ENCODE measurements at regions not wholly inside any gene's neighbourhood (a gene's known extent, or its start where the extent isn't known, plus 50 kb on each side); places are given as distances from the start of the nearest gene placed in this dataset.

DNA sequence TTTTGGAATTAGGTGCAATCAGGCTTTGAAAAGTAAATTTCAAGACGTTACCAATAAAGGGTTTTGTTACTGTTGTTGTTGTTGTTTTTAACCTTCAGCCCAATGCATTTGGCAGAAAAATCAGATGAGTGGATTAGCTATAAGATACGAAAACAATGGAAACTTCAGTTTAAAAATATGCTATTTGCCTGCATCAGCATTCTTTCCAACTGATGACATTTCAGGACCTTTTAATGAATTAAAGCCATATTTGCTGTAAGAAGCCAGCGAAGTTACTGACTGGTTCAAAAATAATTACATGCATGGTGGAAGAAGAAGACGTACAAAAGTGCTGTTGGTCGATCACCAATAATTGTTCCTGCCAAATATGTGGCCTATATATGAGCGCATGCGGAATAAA is 639.3 kb upstream of the SOX11 start:
- no peak for DNase-seq (ENCODE audit: low read depth)
- TF ChIP-seq, protein P1, sequence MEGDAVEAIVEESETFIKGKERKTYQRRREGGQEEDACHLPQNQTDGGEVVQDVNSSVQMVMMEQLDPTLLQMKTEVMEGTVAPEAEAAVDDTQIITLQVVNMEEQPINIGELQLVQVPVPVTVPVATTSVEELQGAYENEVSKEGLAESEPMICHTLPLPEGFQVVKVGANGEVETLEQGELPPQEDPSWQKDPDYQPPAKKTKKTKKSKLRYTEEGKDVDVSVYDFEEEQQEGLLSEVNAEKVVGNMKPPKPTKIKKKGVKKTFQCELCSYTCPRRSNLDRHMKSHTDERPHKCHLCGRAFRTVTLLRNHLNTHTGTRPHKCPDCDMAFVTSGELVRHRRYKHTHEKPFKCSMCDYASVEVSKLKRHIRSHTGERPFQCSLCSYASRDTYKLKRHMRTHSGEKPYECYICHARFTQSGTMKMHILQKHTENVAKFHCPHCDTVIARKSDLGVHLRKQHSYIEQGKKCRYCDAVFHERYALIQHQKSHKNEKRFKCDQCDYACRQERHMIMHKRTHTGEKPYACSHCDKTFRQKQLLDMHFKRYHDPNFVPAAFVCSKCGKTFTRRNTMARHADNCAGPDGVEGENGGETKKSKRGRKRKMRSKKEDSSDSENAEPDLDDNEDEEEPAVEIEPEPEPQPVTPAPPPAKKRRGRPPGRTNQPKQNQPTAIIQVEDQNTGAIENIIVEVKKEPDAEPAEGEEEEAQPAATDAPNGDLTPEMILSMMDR (conservative IDR thresholded peaks at IDR 0.05; ENCODE audit: low read depth, low read length), result no peak
- H3K4me3 ChIP-seq (ENCODE audit: low read depth, low read length), result no peak overlapping the region

DNA sequence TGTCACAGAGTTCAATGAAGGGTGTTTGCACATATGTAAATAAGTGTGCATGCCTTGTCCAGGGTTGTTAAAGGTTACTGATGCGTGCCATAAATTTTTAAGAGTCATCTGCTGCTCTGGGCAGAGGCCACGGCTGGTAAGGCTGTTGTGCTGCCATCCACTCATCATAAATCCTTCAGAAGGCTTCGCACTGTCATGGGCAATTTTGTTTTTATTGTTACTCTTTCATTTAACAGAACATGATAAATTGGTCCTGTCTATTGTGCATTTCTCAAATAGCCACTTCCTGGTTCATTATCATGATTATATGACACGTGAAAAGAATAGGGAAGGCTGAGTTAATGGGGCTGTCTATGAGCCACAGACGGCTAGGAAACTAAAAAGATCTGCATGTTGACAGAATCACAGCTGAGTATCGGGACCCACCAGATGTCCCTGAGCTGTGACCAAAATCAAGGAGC is 634.3 kb upstream of the SOX11 start:
- DNase-seq (ENCODE audit: low read depth), result no peak
- H3K4me3 ChIP-seq (ENCODE audit: low read depth, low read length), result no peak overlapping the region

DNA sequence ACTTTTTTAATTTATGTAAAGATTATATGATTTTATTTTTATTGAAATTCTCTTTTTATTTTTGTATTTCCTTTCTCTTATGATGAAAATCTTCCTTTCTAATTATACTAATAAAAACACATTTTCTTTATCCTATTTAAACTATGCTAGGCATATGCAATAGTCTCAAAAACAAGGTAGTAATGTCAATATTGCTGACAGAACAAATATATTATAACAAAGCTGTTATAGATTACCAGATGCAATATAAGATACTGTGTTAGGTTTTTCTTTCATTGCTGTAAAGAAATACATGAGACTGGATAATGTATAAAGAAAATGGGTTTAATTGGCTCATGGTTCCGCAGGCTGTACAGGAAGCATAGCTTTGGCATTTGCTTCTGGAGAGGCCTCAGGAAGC is 631.2 kb upstream of the SOX11 start:
- DNase-seq (ENCODE audit: low read depth), result no peak
- TF ChIP-seq, protein P1 (conservative IDR thresholded peaks at IDR 0.05; ENCODE audit: low read depth, low read length), result no peak
- no peak overlapping the region for H3K4me3 ChIP-seq (ENCODE audit: low read depth, low read length)

More for the DNA sequence above, 634.3 kb upstream of the SOX11 start:
- TF ChIP-seq, protein P1 (conservative IDR thresholded peaks at IDR 0.05; ENCODE audit: low read depth, low read length), result no peak

DNA sequence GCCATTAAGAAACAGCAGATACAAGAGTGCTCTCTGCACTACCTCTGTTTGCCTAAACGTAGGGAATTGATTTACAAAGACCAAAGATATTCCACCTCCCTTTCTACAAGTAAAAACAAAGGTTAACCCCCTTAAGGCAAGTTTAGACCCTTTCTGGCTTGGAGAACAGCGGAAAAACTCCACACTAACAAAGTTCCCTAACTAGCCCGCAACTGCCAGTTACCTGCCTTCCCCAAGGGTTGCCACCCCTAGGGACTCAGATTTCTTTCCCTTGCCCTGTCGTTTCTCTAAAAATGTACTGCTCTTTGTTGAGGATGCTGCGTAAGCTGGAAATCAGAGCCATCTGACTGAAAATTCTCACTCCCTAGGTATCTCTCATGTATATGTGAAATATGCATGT is 627.5 kb upstream of the SOX11 start:
- TF ChIP-seq, protein P1 (conservative IDR thresholded peaks at IDR 0.05; ENCODE audit: low read depth, low read length), result no peak
- H3K4me3 ChIP-seq (ENCODE audit: low read depth, low read length), result no peak overlapping the region
- no peak for DNase-seq (ENCODE audit: low read depth)

DNA sequence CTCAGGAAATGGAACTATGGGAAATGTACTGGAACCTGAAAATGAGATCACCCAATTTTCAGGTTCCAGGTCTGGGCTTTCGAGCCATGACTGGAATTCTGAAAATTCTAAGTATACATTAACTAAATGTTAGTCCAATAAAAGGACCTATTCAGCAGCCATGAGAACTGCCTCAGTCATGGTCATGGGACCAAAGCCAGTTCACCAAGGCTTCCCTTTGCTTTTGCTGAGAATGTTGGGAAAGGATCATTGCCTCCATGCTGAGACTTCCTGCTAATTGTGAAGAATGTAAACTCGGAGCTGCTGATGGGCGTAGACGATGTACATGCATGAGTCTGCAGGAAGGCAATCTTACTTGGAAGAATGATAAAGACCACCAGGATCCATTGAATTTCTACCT is 624.4 kb upstream of the SOX11 start:
- DNase-seq (ENCODE audit: low read depth), result no peak
- TF ChIP-seq, protein P1 (conservative IDR thresholded peaks at IDR 0.05; ENCODE audit: low read depth, low read length), result no peak
- H3K4me3 ChIP-seq (ENCODE audit: low read depth, low read length), result no peak overlapping the region

DNA sequence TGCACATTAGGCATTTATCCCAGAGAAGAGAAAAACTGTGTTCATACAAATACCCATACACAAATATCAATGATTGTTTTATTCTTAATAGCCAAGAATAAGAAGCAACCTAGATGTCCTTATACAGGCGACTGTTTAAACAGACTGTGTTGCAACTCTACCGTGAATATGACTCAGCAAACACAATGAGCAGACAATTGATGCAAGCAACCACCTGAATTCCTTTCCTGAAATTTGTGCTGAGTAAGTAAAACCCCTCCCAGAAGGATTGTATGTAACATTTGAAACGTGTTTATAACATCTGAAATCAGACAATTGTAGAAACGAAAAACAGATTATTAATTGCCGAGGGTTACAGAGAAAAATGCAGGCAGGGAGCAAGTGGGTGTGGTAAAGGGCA is 621.9 kb upstream of the SOX11 start:
- TF ChIP-seq, protein P1 (conservative IDR thresholded peaks at IDR 0.05; ENCODE audit: low read depth, low read length), result no peak
- no peak overlapping the region for H3K4me3 ChIP-seq (ENCODE audit: low read depth, low read length)
- DNase-seq (ENCODE audit: low read depth), result peak; percentile 45

DNA sequence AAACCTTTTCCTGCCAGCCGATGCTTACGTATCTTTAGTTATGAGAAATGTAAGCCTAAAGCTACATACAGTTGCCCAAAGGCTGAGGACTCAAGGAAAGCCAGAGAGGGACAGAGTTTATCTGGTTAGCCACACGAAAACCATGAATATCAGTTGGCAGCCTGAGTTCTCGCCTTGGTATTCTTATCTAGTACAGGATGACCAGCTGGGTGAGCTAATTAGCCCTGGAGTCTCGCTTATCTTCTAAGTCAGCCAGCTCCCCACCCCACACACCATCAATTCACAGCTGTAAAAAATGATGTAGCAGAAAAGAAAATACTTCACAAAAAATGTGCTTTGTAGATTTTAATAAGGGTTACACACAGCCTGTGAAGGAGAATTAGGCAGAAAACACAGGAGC is 617.5 kb upstream of the SOX11 start:
- TF ChIP-seq, protein P1 (conservative IDR thresholded peaks at IDR 0.05; ENCODE audit: low read depth, low read length), result no peak
- no peak overlapping the region for H3K4me3 ChIP-seq (ENCODE audit: low read depth, low read length)
- no peak for DNase-seq (ENCODE audit: low read depth)

All from choroid plexus epithelial cell (primary cell).